ENCODE measurements at regions not wholly inside any gene's neighbourhood (a gene's known extent, or its start where the extent isn't known, plus 50 kb on each side); places are given as distances from the start of the nearest gene placed in this dataset.

DNA sequence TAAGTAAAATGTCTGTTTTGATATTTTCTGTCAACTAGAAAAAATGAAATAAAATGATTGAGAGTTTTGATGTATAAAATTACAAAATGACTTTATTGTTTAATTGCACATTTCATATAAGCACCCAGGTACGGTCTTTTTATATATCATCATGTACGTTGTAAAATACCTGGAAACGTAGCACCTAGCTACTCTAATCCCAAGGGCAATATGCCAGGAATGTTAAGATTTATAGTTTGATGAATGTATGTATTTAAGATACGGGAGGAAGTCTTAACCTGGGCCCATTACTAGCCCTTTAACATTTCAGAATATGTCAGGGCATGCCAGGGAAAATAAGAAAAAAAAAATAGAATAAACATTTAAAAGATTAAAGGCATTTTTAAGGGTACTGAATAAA, 490.9 kb upstream of the NRSN1 start:
- TF ChIP-seq, protein P1, sequence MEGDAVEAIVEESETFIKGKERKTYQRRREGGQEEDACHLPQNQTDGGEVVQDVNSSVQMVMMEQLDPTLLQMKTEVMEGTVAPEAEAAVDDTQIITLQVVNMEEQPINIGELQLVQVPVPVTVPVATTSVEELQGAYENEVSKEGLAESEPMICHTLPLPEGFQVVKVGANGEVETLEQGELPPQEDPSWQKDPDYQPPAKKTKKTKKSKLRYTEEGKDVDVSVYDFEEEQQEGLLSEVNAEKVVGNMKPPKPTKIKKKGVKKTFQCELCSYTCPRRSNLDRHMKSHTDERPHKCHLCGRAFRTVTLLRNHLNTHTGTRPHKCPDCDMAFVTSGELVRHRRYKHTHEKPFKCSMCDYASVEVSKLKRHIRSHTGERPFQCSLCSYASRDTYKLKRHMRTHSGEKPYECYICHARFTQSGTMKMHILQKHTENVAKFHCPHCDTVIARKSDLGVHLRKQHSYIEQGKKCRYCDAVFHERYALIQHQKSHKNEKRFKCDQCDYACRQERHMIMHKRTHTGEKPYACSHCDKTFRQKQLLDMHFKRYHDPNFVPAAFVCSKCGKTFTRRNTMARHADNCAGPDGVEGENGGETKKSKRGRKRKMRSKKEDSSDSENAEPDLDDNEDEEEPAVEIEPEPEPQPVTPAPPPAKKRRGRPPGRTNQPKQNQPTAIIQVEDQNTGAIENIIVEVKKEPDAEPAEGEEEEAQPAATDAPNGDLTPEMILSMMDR (IDR thresholded peaks at IDR 0.05), result no peak
- no peak for TF ChIP-seq POLR2A (IDR thresholded peaks at IDR 0.05)
